C4-2B (cell line): ENCODE measurements at regions not wholly inside any gene's neighbourhood (a gene's known extent, or its start where the extent isn't known, plus 50 kb on each side); places are given as distances from the start of the nearest gene placed in this dataset.

ENCODE experiments used
- H3K27ac ChIP-seq: fragments of 450-650 bp; 2 replicates; pipeline ENCODE4 v1.5.1; 2017
- ZFX ChIP-seq: fragments of 450-650 bp; IDR thresholded peaks from 2 replicates; pipeline ENCODE4 v1.6.1; 2017
- TF ChIP-seq, protein P1 (sequence below): fragments of 450-650 bp; conservative IDR thresholded peaks from 2 replicates; pipeline ENCODE4 v1.5.1; 2017; ENCODE audit warnings: mild to moderate bottlenecking

DNA sequence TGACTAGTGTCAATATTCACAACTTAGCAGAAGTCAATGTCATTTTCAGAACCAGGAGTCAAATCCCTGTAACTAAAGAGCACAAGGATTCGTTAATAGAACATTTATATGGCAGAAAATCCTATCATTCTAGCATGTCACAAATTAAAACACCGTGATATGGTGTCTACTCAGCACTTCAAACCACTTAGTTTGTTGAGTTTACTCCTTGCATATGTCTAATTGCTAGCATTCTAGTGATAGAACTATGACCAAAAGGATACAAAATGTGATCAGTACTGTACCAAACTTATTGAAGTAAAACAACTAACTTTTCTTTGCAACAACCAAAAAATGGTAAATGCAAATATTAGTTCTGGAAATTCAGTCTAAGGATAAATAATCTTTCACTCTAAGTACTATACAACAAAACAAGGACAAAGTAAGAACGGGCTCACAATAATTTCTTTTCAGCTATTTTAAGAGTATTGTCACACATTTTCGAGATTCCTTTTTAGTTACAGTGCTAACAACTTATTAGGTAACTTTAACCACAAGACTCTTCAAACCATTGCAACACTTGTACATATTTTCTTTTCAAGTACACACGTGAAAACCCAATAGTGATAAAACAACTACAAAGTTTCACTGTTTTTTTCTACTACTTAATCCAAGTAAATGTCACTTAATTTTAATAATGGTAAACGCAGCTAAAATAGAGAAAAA lies 845.2 kb upstream of the CDH10 start:
- H3K27ac ChIP-seq: no peak overlapping the region
- TF ChIP-seq, protein P1, sequence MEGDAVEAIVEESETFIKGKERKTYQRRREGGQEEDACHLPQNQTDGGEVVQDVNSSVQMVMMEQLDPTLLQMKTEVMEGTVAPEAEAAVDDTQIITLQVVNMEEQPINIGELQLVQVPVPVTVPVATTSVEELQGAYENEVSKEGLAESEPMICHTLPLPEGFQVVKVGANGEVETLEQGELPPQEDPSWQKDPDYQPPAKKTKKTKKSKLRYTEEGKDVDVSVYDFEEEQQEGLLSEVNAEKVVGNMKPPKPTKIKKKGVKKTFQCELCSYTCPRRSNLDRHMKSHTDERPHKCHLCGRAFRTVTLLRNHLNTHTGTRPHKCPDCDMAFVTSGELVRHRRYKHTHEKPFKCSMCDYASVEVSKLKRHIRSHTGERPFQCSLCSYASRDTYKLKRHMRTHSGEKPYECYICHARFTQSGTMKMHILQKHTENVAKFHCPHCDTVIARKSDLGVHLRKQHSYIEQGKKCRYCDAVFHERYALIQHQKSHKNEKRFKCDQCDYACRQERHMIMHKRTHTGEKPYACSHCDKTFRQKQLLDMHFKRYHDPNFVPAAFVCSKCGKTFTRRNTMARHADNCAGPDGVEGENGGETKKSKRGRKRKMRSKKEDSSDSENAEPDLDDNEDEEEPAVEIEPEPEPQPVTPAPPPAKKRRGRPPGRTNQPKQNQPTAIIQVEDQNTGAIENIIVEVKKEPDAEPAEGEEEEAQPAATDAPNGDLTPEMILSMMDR: no peak
- TF ChIP-seq ZFX: no peak

DNA sequence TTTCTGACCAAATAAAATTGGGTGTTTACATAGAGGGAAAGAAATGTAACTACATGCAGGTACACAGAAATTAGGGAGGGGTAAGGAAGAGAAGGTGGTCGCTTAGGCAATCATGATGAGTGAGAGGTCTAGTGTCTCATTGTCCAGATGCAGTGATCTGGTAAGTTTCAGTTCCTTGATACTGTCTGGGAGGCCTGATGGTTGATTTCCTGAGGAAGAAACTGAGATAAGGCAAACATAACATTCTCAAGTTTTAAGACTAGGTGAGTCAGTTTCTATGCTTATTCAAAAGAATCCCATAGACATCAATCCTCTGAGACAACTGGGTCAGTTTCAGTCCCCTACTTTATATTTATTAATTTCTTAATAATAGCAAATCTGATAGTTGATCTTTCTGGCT lies 843.3 kb upstream of the CDH10 start:
- no peak overlapping the region for H3K27ac ChIP-seq
- TF ChIP-seq ZFX: no peak
- TF ChIP-seq, protein P1: no peak

DNA sequence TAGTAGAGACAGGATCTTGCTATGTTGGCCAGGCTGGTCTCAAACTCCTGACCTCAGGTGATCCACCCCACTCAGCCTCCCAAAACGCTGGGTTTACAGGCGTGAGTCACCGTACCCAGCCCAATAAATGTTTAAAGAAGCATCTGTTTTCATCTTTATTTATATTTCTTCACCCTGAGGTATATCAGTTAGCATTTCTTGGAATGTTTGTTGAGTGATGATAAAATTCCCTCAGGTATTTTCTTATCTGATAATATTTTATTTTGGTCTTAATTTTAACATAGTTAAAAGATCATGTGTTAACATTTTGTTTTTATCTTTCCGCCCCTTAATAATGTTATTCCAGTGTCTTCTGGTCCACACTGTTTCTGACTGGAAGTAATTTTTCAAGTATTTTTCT lies 839.6 kb upstream of the CDH10 start:
- no peak overlapping the region for H3K27ac ChIP-seq
- TF ChIP-seq ZFX: no peak
- TF ChIP-seq, protein P1: no peak

- no peak overlapping the region for H3K27ac ChIP-seq
- TF ChIP-seq, protein P1: no peak
- TF ChIP-seq ZFX: no peak
These were observed 836.7 kb upstream of the CDH10 start for GRCh38 chr5:25481463-25481862.

DNA sequence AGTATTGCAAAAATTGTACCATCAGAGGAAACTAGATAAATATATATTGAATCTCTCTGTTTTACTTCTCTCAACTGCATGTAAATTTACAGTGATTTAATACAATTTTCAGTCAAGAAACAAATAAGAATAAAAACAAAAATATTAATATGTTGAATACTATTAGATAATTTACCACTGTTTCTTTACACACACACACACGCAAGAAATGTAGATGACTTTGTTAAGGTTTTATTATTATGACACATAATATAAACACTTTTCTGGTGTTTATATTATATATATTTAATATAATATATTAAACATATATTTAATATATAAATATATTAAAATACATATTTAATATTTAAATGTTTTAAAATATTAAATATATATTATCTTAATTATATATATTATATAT lies 814.3 kb upstream of the CDH10 start:
- no peak for TF ChIP-seq ZFX
- TF ChIP-seq, protein P1: no peak
- H3K27ac ChIP-seq: no peak overlapping the region

DNA sequence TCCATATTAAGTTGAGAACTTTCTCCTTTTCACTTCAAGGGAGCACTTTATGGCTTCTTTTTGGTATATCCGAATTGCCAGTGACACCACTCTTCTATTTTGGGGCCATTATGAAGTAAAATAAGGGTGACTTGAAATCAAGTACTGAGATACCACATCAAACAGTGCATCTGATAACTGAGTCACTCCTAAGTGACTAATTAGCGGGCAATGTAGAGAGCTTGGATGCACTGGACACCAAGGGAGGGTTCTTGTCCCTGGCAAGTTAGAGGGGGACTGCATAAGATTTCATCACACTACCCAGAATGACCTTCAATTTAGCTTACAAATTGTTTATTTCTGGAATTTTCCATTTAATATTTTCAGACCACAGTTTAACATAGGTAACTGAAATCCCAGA lies 813.9 kb upstream of the CDH10 start:
- no peak overlapping the region for H3K27ac ChIP-seq
- TF ChIP-seq, protein P1: no peak
- no peak for TF ChIP-seq ZFX

DNA sequence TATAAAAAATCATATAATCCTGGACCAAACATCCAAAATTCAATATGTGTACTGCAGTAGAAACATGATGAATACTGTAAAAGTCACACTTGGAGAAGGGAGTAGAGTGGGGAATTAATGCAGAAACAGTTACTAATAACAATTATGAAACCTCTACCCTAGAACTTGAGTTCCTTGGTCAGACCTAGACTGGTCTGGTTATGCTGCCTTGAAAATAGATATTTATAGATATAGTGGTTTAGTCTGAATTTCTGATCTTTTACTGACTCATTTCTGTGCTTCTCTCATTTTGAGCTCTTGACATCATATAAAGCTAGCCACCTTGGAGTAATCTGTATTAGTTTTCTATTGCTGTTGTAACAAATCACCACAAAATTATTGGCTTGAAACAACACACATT lies 808.7 kb upstream of the CDH10 start:
- H3K27ac ChIP-seq: no peak overlapping the region
- TF ChIP-seq, protein P1: no peak
- no peak for TF ChIP-seq ZFX
